H1 (cell line): ENCODE measurements at regions not wholly inside any gene's neighbourhood (a gene's known extent, or its start where the extent isn't known, plus 50 kb on each side); places are given as distances from the start of the nearest gene placed in this dataset.

ENCODE experiments used
- CTCF ChIP-seq, 3 experiments: IDR thresholded peaks; 1 replicate in 2 of 3; 2 replicates in 1 of 3; pipeline versions ENCODE4 v1.5.1 to v1.6.1; 2011; ENCODE audit warnings: low read length in 3 of 3, mild to moderate bottlenecking in 3 of 3, inconsistent platforms in 2 of 3, low read depth in 1 of 3, moderate library complexity in 1 of 3; ENCODE audit not compliant: insufficient read depth in 1 of 3; ENCODE audit errors: control extremely low read depth in 1 of 3
- JUN ChIP-seq: IDR thresholded peaks from 2 replicates; pipeline ENCODE4 v1.6.1; 2011; ENCODE audit warnings: low read depth, mild to moderate bottlenecking, improper control_type of control experiment, low read length
- POLR2A ChIP-seq, 2 experiments: IDR thresholded peaks; 1 replicate in 1 of 2; 2 replicates in 1 of 2; pipeline ENCODE4 v1.6.1; 2011; ENCODE audit warnings: low read depth in 2 of 2, low read length in 2 of 2, mild to moderate bottlenecking in 2 of 2; ENCODE audit errors: control extremely low read depth in 1 of 2
- POLR2AphosphoS5 ChIP-seq: IDR thresholded peaks from 2 replicates; pipeline ENCODE4 v1.6.1; 2011; ENCODE audit warnings: low read depth, low read length
- RXRA ChIP-seq: IDR thresholded peaks from 2 replicates; pipeline ENCODE4 v1.6.1; 2011; ENCODE audit warnings: low read depth, mild to moderate bottlenecking, low read length, moderate library complexity; ENCODE audit not compliant: insufficient read depth

GRCh38 chr6:5828296-5828695 is 178.4 kb downstream of the NRN1 start:
- TF ChIP-seq POLR2AphosphoS5, result no peak
- TF ChIP-seq CTCF (IDR thresholded peaks at IDR 0.05; ENCODE audit: control extremely low read depth in 1 of 3, insufficient read depth in 1 of 3, low read depth in 1 of 3, low read length in 3 of 3), result no peak
- TF ChIP-seq RXRA, result no peak
- no peak for TF ChIP-seq POLR2A (IDR thresholded peaks at IDR 0.05; ENCODE audit: control extremely low read depth in 1 of 2, low read depth in 2 of 2, low read length in 2 of 2)
- TF ChIP-seq JUN, result no peak
